ENCODE measurements at regions not wholly inside any gene's neighbourhood (a gene's known extent, or its start where the extent isn't known, plus 50 kb on each side); places are given as distances from the start of the nearest gene placed in this dataset.

- no peak for DNase-seq
These were observed 398.6 kb upstream of the ADAMTSL1 start for GRCh38 chr9:18075253-18075952.

- DNase-seq: no peak
These were observed 395.8 kb upstream of the ADAMTSL1 start for GRCh38 chr9:18077941-18078678.

- DNase-seq: no peak
These were observed 381.8 kb upstream of the ADAMTSL1 start for GRCh38 chr9:18092138-18092537.

- no peak for DNase-seq
These were observed 367.9 kb upstream of the ADAMTSL1 start for GRCh38 chr9:18106006-18106560.

- no peak for DNase-seq
These were observed 364.3 kb upstream of the ADAMTSL1 start for GRCh38 chr9:18109675-18110074.

- DNase-seq: no peak
These were observed 362.8 kb upstream of the ADAMTSL1 start for GRCh38 chr9:18111146-18111545.

- no peak for DNase-seq
These were observed 359.1 kb upstream of the ADAMTSL1 start for GRCh38 chr9:18114559-18115475.

- no peak for DNase-seq
These were observed 355.7 kb upstream of the ADAMTSL1 start for GRCh38 chr9:18118268-18118667.

- no peak for DNase-seq
These were observed 351.8 kb upstream of the ADAMTSL1 start for GRCh38 chr9:18122171-18122570.

GRCh38 chr9:18124760-18125159 lies 349.2 kb upstream of the ADAMTSL1 start:
- no peak for DNase-seq

- DNase-seq: no peak
These were observed 347.0 kb upstream of the ADAMTSL1 start for GRCh38 chr9:18126831-18127498.

GRCh38 chr9:18127499-18127875 lies 346.5 kb upstream of the ADAMTSL1 start:
- no peak for DNase-seq

GRCh38 chr9:18129809-18130334 lies 344.1 kb upstream of the ADAMTSL1 start:
- DNase-seq: no peak

GRCh38 chr9:18136354-18136994 lies 337.5 kb upstream of the ADAMTSL1 start:
- no peak for DNase-seq

- no peak for DNase-seq
These were observed 336.1 kb upstream of the ADAMTSL1 start for GRCh38 chr9:18137815-18138214.

GRCh38 chr9:18138656-18139055 lies 335.3 kb upstream of the ADAMTSL1 start:
- DNase-seq: no peak

GRCh38 chr9:18141681-18142080 lies 332.3 kb upstream of the ADAMTSL1 start:
- DNase-seq: no peak

- no peak for DNase-seq
These were observed 330.7 kb upstream of the ADAMTSL1 start for GRCh38 chr9:18143073-18143745.

- no peak for DNase-seq
These were observed 327.6 kb upstream of the ADAMTSL1 start for GRCh38 chr9:18146329-18146728.

- no peak for DNase-seq
These were observed 324.4 kb upstream of the ADAMTSL1 start for GRCh38 chr9:18149471-18150011.

GRCh38 chr9:18154661-18155060 lies 319.3 kb upstream of the ADAMTSL1 start:
- DNase-seq: no peak

Data from NCI-H2029 (cell line).